Epithelial cell of proximal tubule (primary cell): ENCODE measurements at regions not wholly inside any gene's neighbourhood (a gene's known extent, or its start where the extent isn't known, plus 50 kb on each side); places are given as distances from the start of the nearest gene placed in this dataset.

Experiments
- DNase-seq: peaks from one replicate; pipeline ENCODE4 v3.0.0-alpha.2; 2011; ENCODE audit warnings: low read depth
- H3K4me3 ChIP-seq: 2 replicates; pipeline ENCODE4 v1.5.1; 2011; ENCODE audit warnings: low read depth, mild to moderate bottlenecking, low read length
- TF ChIP-seq, protein P1 (sequence below): conservative IDR thresholded peaks from 2 replicates; pipeline ENCODE4 v1.5.1; 2012; ENCODE audit warnings: low read depth, mild to moderate bottlenecking, low read length

DNA sequence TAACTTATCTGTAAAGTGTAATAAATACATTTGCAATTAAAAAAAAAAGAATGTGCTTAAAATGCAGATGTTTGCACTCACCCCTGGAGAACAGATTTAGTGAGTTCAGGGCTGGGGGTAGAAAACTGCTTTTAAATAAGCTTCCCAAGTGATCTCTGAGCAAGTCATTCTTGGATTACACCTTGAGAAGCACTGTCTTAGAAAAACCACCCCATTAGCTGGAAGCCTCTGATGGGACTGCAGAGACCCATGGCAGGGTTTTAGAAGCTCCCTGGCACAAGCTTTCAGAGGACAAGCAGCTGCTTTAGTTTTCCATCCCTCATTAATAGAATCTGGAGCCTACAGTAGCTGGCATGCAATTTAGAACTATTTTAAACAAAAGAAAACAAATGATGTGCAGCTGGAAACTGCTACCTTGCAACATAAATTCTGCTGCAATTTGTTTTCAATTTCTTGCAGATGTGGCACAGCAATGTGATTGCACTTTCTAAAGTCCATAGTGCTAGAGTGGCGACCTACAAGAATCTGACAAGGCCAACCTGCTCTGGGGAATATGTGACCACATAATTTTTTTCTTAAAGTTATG lies 141.5 kb downstream of the CDC42EP3 start:
- H3K4me3 ChIP-seq = no peak overlapping the region

DNA sequence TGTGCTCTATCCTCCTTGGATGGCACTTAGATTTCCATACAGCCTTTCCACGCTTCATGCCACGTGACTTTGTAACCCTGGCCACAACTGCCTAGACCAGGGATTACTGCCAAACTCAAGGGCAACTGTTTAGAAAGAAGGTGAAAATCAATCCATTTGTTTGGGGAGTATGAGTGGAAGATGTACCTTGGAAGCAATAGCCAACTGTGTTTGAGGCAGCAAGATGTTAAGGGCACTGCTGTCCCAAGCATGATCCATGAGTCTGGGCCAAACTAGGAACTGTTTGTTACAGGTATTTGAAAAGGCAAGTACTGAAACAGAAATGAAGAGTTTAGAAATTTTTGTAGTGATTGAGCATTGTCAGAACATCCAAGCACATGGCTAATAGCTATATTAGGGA lies 138.9 kb downstream of the CDC42EP3 start:
- no peak overlapping the region for H3K4me3 ChIP-seq
- TF ChIP-seq, protein P1, sequence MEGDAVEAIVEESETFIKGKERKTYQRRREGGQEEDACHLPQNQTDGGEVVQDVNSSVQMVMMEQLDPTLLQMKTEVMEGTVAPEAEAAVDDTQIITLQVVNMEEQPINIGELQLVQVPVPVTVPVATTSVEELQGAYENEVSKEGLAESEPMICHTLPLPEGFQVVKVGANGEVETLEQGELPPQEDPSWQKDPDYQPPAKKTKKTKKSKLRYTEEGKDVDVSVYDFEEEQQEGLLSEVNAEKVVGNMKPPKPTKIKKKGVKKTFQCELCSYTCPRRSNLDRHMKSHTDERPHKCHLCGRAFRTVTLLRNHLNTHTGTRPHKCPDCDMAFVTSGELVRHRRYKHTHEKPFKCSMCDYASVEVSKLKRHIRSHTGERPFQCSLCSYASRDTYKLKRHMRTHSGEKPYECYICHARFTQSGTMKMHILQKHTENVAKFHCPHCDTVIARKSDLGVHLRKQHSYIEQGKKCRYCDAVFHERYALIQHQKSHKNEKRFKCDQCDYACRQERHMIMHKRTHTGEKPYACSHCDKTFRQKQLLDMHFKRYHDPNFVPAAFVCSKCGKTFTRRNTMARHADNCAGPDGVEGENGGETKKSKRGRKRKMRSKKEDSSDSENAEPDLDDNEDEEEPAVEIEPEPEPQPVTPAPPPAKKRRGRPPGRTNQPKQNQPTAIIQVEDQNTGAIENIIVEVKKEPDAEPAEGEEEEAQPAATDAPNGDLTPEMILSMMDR = no peak
- DNase-seq = no peak

More for the DNA sequence above, 141.5 kb downstream of the CDC42EP3 start:
- no peak for DNase-seq
- TF ChIP-seq, protein P1 = no peak

DNA sequence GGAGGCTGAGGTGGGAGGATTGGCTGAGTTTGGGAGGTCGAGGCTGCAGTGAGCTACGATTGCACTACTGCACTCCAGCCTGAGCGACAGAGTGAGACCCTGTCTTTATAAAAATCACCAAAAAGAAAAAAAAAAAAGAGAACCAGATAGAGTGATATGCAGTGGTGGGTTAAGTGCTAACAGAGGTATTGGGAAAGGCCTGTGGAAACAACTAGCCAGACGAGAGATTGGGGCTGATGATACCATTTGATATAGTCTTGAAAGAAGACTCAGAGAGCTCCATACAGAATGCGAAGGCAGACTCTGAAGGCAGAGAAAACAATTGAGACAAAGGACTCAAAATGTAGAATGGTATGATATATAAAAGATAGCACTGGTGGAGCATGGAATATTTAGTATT lies 134.1 kb downstream of the CDC42EP3 start:
- DNase-seq = no peak
- TF ChIP-seq, protein P1 = no peak
- H3K4me3 ChIP-seq = no peak overlapping the region

DNA sequence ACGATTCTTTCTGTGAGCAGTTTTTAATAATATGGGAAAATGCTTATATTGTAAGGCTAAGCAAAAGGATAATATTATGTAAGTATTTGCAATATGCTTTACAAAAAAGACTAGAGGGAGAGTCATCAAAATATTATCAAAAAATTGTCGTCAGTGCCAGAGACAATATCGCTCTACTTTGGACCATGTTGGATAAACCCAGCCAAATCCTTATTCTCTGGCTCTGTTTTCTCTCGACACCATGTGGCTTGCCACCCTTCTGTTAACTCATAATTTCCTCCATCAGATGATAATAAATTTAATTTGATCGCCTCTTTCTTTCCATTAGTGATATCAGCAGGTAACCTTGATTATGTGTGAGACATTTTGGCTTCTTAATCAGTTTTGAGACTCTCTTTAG lies 129.9 kb downstream of the CDC42EP3 start:
- no peak overlapping the region for H3K4me3 ChIP-seq
- TF ChIP-seq, protein P1 = no peak
- no peak for DNase-seq

DNA sequence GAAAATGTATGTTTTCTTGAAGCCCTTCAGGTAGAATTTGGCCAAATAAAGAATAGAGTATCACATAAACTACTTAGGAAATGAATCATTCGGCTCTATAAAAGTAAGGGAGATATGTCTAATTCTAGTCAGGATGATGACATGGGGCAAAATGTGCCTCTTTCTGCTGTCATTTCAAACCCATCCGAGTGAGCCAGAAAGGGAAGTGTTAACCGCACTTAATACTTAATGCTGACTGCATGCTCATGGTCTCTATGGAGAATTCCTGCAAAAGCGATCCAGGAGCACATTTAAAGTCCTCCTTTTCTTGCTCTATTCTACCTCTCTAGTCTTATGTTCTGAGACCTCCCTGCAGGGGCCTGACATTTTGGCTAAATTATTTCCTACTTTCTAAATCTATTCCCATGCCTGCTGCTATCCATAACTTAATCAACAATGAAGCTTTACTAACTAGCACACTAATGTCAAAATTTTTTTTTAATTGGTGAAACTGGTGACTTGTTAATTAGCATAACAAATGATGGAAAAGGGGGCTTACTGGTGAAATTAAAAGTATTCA lies 127.4 kb downstream of the CDC42EP3 start:
- H3K4me3 ChIP-seq = no peak overlapping the region
- no peak for DNase-seq
- TF ChIP-seq, protein P1 = no peak

DNA sequence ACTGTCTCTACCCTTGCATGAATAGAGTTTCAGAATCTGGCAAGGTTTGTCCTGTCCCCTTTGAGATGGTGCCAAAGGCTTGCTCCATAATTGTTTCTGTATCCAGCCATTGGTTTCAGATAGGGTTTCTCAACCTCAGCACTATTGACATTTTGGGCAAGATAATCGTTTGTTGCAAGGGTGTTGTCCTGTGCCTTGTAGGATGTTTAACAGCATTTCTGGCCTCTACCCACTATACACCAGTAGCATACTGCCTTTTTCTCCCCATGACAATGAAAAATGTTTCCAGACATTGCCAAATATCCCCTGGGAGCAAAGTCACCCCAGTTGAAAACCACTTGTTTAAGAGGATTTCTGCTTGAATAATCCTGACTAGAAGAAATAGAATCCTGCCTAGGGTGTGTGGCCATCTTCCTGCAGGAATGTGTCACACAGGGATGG lies 126.8 kb downstream of the CDC42EP3 start:
- TF ChIP-seq, protein P1 = no peak
- no peak overlapping the region for H3K4me3 ChIP-seq
- no peak for DNase-seq

DNA sequence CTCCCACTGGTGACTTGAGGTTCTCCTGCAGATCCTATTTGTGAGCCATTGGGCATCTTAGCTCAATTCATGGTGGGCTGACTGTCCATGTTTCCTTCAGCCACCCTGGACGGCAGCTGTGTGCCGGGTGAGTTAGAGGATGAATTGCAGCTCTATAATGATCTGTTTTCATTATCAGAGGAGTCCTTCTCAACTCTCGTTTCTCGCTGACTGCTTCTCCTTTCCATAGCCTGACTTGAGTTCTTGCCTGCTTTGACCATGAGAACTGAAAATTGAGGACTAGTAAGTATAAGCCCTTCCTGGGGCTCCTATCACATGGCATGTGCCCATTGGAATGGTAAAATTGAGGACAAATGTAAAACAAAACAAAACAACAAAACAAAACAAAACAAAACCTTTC lies 121.8 kb downstream of the CDC42EP3 start:
- TF ChIP-seq, protein P1 = no peak
- no peak for DNase-seq
- no peak overlapping the region for H3K4me3 ChIP-seq
